ENCODE measurements at regions not wholly inside any gene's neighbourhood (a gene's known extent, or its start where the extent isn't known, plus 50 kb on each side); places are given as distances from the start of the nearest gene placed in this dataset.

DNA sequence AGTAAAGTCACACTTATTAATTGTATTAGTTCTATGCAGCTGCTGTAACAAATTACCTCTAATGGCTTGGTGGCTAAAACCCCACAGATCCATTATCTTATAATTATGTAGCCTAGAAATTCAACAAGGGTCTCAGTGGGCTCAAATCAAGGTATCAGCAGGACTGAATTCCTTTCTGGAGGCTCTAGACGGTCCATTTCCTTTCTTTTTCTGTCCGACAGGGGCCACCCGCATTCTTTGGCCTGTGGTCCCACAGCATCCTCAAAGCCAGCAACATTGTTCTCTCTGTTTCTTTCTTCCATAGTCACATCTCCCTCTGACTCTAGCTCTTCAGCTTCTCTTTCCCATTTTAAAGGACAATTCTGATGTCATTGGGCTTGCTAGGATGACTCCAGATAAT is 276.3 kb upstream of the ZNF717 start:
- TF ChIP-seq, protein P1, sequence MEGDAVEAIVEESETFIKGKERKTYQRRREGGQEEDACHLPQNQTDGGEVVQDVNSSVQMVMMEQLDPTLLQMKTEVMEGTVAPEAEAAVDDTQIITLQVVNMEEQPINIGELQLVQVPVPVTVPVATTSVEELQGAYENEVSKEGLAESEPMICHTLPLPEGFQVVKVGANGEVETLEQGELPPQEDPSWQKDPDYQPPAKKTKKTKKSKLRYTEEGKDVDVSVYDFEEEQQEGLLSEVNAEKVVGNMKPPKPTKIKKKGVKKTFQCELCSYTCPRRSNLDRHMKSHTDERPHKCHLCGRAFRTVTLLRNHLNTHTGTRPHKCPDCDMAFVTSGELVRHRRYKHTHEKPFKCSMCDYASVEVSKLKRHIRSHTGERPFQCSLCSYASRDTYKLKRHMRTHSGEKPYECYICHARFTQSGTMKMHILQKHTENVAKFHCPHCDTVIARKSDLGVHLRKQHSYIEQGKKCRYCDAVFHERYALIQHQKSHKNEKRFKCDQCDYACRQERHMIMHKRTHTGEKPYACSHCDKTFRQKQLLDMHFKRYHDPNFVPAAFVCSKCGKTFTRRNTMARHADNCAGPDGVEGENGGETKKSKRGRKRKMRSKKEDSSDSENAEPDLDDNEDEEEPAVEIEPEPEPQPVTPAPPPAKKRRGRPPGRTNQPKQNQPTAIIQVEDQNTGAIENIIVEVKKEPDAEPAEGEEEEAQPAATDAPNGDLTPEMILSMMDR (IDR thresholded peaks at IDR 0.05; ENCODE audit: low read depth, low read length) = no peak
- H3K4me3 ChIP-seq (replicated peaks in 1 of 2; ENCODE audit: low read depth in 2 of 2, low read length in 2 of 2) = no peak overlapping the region
- DNase-seq (ENCODE audit: low read depth in 2 of 2) = no peak

DNA sequence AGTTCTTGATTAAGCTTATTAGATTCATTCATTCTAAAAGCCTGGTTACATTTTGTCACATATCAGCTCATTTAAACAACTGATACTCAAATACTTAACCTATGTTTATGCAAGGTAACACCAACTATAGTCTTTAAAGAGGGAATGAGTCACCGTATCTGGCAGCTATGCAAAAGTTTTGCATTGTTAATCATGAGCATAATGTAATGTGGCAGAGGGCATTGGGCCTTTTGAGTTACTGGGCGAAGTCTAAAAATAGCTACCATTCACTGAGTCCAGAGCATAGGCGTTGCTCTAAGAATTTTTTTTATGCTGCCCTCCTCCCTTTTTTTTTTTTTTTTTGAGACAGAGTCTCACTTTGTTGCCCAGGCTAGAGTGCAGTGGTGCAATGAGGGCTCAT is 277.7 kb upstream of the ZNF717 start:
- no peak overlapping the region for H3K4me3 ChIP-seq (replicated peaks in 1 of 2; ENCODE audit: low read depth in 2 of 2, low read length in 2 of 2)
- TF ChIP-seq, protein P1 (IDR thresholded peaks at IDR 0.05; ENCODE audit: low read depth, low read length) = no peak
- DNase-seq (ENCODE audit: low read depth in 2 of 2) = peak; percentile 20 to 79

DNA sequence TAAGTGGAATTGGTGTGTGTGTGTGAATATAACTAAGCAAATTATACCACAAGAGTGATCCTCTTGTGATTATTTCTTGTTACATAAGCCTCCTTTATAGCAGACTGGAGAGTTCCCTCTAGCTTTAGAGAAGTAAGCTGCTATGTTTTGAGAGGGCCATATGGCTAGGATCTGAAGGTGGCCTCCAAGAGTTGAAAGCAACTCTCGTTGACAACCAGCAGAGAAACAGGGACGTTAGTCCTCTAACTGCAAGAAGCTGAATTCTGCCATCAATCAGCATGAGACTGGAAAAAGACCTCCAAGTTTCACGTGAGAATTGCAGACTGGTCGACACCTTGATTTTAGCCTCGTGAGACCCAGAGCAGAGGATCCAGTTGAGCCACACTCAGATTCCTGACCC is 278.5 kb upstream of the ZNF717 start:
- TF ChIP-seq, protein P1 (IDR thresholded peaks at IDR 0.05; ENCODE audit: low read depth, low read length) = no peak
- H3K4me3 ChIP-seq (replicated peaks in 1 of 2; ENCODE audit: low read depth in 2 of 2, low read length in 2 of 2) = no peak overlapping the region
- DNase-seq (ENCODE audit: low read depth in 2 of 2) = no peak

DNA sequence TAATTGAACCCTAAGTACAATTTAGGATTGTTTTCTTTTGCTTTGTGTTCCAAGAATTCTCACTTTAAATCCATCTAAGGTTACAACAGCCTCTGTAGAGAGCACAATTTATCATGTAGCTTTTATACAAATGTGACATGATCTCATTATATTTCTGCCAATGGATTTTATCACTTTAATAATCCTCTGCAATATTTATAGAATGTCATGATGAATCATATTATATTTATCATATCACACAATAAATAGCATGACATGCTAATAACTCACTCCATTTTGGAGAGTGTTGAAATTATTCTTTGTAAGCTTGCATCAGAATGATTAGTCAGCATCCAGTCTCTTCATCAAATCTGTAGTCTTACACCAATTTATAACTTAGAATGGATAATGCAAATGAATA is 280.6 kb upstream of the ZNF717 start:
- H3K4me3 ChIP-seq (replicated peaks in 1 of 2; ENCODE audit: low read depth in 2 of 2, low read length in 2 of 2) = no peak overlapping the region
- DNase-seq (ENCODE audit: low read depth in 2 of 2) = peak in 1 of 2 donors; percentile 60
- TF ChIP-seq, protein P1 (IDR thresholded peaks at IDR 0.05; ENCODE audit: low read depth, low read length) = no peak

DNA sequence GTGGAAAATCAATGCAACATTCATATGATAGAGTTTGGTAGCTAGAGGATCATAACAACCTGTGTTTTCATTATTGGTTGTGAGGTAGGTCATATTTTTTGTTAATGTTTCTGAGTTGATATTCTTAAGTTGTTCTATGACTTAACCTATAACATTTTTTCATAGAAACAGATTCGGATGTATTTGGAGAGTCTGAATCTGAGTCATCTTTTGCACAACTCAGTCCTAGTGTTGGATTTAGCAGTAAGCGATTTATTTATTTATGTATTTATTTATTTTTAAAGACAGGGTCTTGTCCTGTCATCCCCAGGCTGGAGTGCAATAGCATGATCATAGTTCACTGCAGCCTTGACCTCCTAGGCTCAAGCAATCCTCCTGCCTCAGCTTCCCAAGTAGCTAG is 292.8 kb upstream of the ZNF717 start:
- peak in 1 of 2 donors; percentile 50 for DNase-seq (ENCODE audit: low read depth in 2 of 2)
- TF ChIP-seq, protein P1 (IDR thresholded peaks at IDR 0.05; ENCODE audit: low read depth, low read length) = no peak
- H3K4me3 ChIP-seq (replicated peaks in 1 of 2; ENCODE audit: low read depth in 2 of 2, low read length in 2 of 2) = no peak overlapping the region

DNA sequence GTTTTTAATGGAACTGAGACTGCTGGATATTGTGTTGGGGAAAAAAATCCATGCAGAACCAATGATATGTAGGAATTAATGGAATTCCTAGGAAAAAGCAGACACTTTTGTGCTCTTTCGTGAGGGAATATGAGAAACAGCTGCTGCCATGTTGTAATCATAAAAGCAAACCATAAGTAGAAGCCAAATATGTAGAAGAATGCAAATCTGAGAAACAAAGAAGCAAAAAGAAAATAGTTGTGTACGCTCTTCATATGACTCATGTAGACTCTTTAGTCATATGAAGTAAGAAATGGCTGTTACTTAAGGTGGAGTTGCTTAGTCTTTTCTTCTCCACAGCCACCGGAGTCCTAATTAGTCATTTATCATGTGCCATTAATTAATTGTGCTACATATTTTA is 298.6 kb upstream of the ZNF717 start:
- peak in 1 of 2 donors; percentile 57 for DNase-seq (ENCODE audit: low read depth in 2 of 2)
- TF ChIP-seq, protein P1 (IDR thresholded peaks at IDR 0.05; ENCODE audit: low read depth, low read length) = no peak

DNA sequence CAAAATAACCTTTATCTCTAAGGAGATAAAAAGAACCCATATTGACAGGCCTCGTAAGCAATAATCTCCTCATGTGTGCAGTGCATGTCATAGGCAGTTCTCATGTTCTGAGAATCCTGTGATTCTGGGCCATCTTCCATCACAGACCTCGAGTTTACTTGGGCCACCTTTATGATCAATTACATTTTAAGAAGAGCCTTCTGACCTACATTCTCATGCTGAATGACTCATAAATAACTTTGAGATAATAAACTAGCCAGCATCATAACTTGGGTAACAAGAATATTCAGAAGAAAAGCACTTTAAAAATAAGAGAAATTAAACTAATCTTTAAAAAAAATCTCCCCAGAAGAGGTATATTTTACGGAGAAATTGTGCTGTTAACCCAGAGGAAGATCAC is 310.7 kb upstream of the ZNF717 start:
- peak in 1 of 2 donors; percentile 35 for DNase-seq (ENCODE audit: low read depth in 2 of 2)
- H3K4me3 ChIP-seq (replicated peaks in 1 of 2; ENCODE audit: low read depth in 2 of 2, low read length in 2 of 2) = no peak overlapping the region
- TF ChIP-seq, protein P1 (IDR thresholded peaks at IDR 0.05; ENCODE audit: low read depth, low read length) = no peak

More for the DNA sequence above, 298.6 kb upstream of the ZNF717 start:
- no peak overlapping the region for H3K4me3 ChIP-seq (replicated peaks in 1 of 2; ENCODE audit: low read depth in 2 of 2, low read length in 2 of 2)

Data from cardiac fibroblast (primary cell).